Smooth muscle cell (in vitro differentiated cells): ENCODE measurements at regions not wholly inside any gene's neighbourhood (a gene's known extent, or its start where the extent isn't known, plus 50 kb on each side); places are given as distances from the start of the nearest gene placed in this dataset.
"Not testable (repeated sequence)": the region's sequence is repeated elsewhere in the genome, so short reads cannot be mapped to it uniquely, and the experiment has no call there.

Experiments
- DNase-seq: peaks from one replicate; lab custom pipeline; 2025; ENCODE audit not compliant: unreplicated experiment; lab: John Stamatoyannopoulos, UW
- H2AFZ ChIP-seq: fragments of 200-600 bp; sonication (generic); 2 replicates; pipeline ENCODE4 v1.6.0; 2016; ENCODE audit warnings: antibody characterized with exemption, low read depth, mild to moderate bottlenecking
- H3F3A ChIP-seq: fragments of 200-600 bp; sonication (generic); 2 replicates; pipeline ENCODE4 v1.6.0; 2017; ENCODE audit warnings: antibody characterized with exemption, low read depth
- H3K27ac ChIP-seq: fragments of 200-600 bp; sonication (generic); 2 replicates; pipeline ENCODE4 v1.5.1; 2016; ENCODE audit warnings: low read depth, mild to moderate bottlenecking
- H3K27me3 ChIP-seq: fragments of 200-600 bp; sonication (generic); 2 replicates; pipeline ENCODE4 v1.6.1; 2016; ENCODE audit warnings: low read depth, mild to moderate bottlenecking
- H3K36me3 ChIP-seq: fragments of 200-600 bp; sonication (generic); 2 replicates; pipeline ENCODE4 v1.5.1; 2016; ENCODE audit warnings: low read depth
- H3K4me1 ChIP-seq: fragments of 200-600 bp; sonication (generic); 2 replicates; pipeline ENCODE4 v1.5.1; 2016; ENCODE audit warnings: low read depth
- H3K4me2 ChIP-seq: fragments of 200-600 bp; sonication (generic); 2 replicates; pipeline ENCODE4 v1.6.0; 2016; ENCODE audit warnings: mild to moderate bottlenecking
- H3K4me3 ChIP-seq: fragments of 200-600 bp; sonication (generic); 2 replicates; pipeline ENCODE4 v1.5.1; 2016; ENCODE audit warnings: mild to moderate bottlenecking
- H3K79me2 ChIP-seq: fragments of 200-600 bp; sonication (generic); 2 replicates; pipeline ENCODE4 v1.6.0; 2016; ENCODE audit warnings: low read depth, mild to moderate bottlenecking
- H3K9ac ChIP-seq: fragments of 200-600 bp; sonication (generic); 2 replicates; pipeline ENCODE4 v1.6.0; 2016; ENCODE audit warnings: low read depth
- H3K9me3 ChIP-seq: fragments of 200-600 bp; sonication (generic); replicated peaks from 2 replicates; pipeline ENCODE4 v1.5.1; 2016; ENCODE audit warnings: low read depth
- H4K20me1 ChIP-seq: fragments of 200-600 bp; sonication (generic); 2 replicates; pipeline ENCODE4 v1.6.0; 2016; ENCODE audit warnings: low read depth
- whole genome bisulfite sequencing: methylation state at CpG from one replicate; pipeline ENCODE4 v1.1.7; 2016; ENCODE audit warnings: low lambda C conversion rate; 5-methylcytosine and 5-hydroxymethylcytosine counted together
- TF ChIP-seq, protein P1 (sequence below): fragments of 200-600 bp; sonication (generic); IDR thresholded peaks from 2 replicates; pipeline ENCODE4 v1.5.1; 2017; ENCODE audit warnings: borderline replicate concordance, mild to moderate bottlenecking, antibody characterized with exemption; ENCODE audit not compliant: insufficient read depth, poor library complexity, severe bottlenecking

DNA sequence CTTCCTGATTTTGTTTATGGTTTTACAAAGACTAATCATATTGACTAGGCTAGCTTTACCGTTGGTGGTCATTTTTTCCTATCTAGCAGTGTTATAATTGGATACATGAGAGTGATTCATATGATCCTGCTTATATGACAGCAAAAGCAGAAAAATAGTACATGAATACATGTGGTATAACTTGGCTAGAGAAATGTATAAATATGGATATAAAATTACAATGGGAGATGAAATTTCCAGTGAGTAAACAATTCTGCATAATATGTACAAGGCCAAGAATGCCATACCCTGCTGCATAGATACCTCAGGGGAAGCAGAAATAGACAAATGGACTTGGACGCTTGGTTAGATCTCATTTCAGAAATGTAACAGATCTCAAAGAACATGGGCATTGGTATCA lies 103.1 kb downstream of the DTWD1 start:
- no peaks in the 10 kb centered on the region for H3K27me3 ChIP-seq
- WGBS: 94% methylated on average over 2 of the region's 2 CpGs
- H2AFZ ChIP-seq: no peak overlapping the region
- no peaks in the 10 kb centered on the region for H3K9me3 ChIP-seq
- no peaks in the 10 kb centered on the region for H4K20me1 ChIP-seq
- no peaks in the 10 kb centered on the region for H3K4me1 ChIP-seq
- no peak overlapping the region for H3K4me3 ChIP-seq
- no peaks in the 10 kb centered on the region for H3F3A ChIP-seq
- no peaks in the 10 kb centered on the region for H3K79me2 ChIP-seq
- DNase-seq: no peak
- TF ChIP-seq, protein P1, sequence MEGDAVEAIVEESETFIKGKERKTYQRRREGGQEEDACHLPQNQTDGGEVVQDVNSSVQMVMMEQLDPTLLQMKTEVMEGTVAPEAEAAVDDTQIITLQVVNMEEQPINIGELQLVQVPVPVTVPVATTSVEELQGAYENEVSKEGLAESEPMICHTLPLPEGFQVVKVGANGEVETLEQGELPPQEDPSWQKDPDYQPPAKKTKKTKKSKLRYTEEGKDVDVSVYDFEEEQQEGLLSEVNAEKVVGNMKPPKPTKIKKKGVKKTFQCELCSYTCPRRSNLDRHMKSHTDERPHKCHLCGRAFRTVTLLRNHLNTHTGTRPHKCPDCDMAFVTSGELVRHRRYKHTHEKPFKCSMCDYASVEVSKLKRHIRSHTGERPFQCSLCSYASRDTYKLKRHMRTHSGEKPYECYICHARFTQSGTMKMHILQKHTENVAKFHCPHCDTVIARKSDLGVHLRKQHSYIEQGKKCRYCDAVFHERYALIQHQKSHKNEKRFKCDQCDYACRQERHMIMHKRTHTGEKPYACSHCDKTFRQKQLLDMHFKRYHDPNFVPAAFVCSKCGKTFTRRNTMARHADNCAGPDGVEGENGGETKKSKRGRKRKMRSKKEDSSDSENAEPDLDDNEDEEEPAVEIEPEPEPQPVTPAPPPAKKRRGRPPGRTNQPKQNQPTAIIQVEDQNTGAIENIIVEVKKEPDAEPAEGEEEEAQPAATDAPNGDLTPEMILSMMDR: no peak
- H3K36me3 ChIP-seq: no peaks in the 10 kb centered on the region
- no peak overlapping the region for H3K4me2 ChIP-seq
- no peak overlapping the region for H3K27ac ChIP-seq
- H3K9ac ChIP-seq: no peak overlapping the region

DNA sequence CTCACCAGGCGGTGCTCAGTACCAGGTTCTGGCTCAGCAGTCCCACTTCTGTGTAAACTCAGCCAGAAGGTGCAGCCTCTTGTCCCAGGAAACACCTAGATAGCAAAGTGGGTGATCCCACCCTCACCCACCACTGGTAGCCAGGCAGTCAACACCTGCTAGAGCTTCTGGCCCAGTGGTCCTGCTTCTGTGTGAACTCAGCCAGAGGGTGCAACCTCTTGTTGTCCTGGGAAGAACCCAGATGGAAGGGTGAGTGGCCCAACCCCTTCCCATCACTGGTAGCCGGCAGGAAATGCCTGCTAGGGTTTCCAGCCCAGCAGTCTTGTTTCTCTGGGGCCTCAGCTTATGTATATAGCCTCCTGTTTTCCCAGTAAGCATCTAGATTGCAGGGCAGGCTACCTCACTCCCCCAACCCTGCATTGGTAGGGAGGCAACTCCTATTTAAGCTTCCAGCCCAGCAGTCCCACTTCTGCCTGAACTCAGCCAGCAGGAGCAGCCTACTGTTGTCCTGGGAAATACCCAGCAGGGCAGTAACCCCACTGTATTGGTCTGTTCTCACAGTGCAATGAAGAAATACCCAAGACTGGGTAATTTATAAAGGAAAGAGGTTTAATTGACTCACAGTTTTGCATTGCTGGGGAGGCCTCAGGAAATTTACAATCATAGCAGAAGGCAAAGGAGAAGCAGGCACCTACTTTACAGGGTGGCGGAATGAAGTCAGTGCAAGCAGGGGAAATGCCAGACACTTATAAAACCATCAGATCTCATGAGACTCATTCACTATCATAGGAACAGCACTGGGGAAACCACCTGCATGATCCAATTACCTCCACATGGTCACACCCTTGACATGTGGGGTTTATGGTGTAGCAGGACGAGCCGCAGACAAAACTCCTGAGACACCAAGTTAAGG lies 110.6 kb downstream of the DTWD1 start:
- 84% methylated on average over 5 of the region's 5 CpGs for WGBS
- no peak for DNase-seq
- no peak overlapping the region for H3K27ac ChIP-seq

DNA sequence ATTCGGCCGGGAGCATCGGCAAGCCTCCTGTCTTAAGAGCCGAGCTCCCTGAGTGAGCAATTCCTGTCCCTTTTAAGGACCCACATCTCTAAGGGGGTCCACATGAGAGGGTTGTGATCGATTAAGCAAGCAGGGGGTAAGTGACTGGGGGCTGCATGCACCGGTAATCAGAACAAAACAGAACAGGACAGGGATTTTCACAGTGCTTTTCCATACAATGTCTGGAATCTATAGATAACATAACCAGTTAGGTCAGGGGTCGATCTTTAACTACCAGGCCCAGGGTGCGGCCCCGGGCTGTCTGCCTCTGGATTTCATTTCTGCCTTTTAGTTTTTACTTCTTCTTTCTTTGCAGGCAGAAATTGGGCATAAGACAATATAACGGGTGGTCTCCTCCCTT lies 111.3 kb downstream of the DTWD1 start:
- H3K36me3 ChIP-seq, H3F3A ChIP-seq, H2AFZ ChIP-seq, H3K27me3 ChIP-seq, H4K20me1 ChIP-seq, H3K9me3 ChIP-seq, DNase-seq, H3K27ac ChIP-seq, H3K4me3 ChIP-seq, H3K4me1 ChIP-seq, H3K79me2 ChIP-seq, H3K4me2 ChIP-seq, H3K9ac ChIP-seq: not testable (repeated sequence)
- WGBS: 74% methylated on average over 10 of the region's 10 CpGs

More for the DNA sequence above, 110.6 kb downstream of the DTWD1 start:
- Histone ChIP-seq H4K20me1 (no peaks in the 10 kb centered on the region), H3F3A (no peaks in the 10 kb centered on the region), H3K36me3 (no peaks in the 10 kb centered on the region), H3K9me3 (no peaks in the 10 kb centered on the region), H3K4me3 (no peak overlapping the region), H3K4me2 (no peak overlapping the region), H2AFZ (no peak overlapping the region), H3K27me3 (no peaks in the 10 kb centered on the region), H3K79me2 (no peaks in the 10 kb centered on the region), H3K4me1 (no peaks in the 10 kb centered on the region), H3K9ac (no peak overlapping the region)
- TF ChIP-seq, protein P1: no peak

DNA sequence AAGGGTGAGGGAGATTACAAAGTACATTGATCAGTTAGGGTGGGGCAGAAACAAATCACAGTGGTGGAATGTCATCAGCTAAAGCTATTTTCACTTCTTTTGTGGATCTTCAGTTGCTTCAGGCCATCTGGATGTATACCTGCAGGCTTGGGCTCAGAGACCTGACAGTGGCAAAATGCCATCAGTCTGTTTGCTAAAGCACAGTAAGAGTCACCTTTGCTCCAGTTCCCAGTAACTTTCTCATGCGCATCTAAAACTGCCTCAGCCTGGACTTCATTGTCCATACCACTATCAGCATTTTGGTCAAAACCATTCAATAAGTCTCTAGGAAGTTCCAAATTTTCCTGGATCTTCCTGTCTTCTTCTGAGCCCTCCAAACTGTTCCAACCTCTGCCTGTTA lies 113.2 kb downstream of the DTWD1 start:
- H3K27ac ChIP-seq, H3K4me1 ChIP-seq, H3K4me2 ChIP-seq, H3K9ac ChIP-seq, H3K27me3 ChIP-seq, H3F3A ChIP-seq, H3K36me3 ChIP-seq, H4K20me1 ChIP-seq, H3K9me3 ChIP-seq, H3K4me3 ChIP-seq, DNase-seq, H2AFZ ChIP-seq, H3K79me2 ChIP-seq: not testable (repeated sequence)
- WGBS: 100% methylated on average over 1 of the region's 1 CpG
